ENCODE measurements at regions not wholly inside any gene's neighbourhood (a gene's known extent, or its start where the extent isn't known, plus 50 kb on each side); places are given as distances from the start of the nearest gene placed in this dataset.
"Not testable (repeated sequence)": the region's sequence is repeated elsewhere in the genome, so short reads cannot be mapped to it uniquely, and the experiment has no call there.

GRCh38 chr6:51049288-51049982, 230.8 kb downstream of the TFAP2B start:
- CTCF ChIA-PET, result no interaction called here
- Histone ChIP-seq H3K27ac (ENCODE audit: low read depth, low read length) (no peak overlapping the region), H3K4me3 (ENCODE audit: low read depth, low read length) (no peak overlapping the region), H3K9me3 (ENCODE audit: control insufficient read depth, insufficient read depth, low read length) (peaks cover 10% of the 10 kb centered on the region; the same call in 1 of the 2 replicates), H3K27me3 (ENCODE audit: control insufficient read depth, insufficient read depth, low read length) (no peaks in the 10 kb centered on the region)
- POLR2A ChIA-PET, result no interaction called here
- TF ChIP-seq, protein P1, sequence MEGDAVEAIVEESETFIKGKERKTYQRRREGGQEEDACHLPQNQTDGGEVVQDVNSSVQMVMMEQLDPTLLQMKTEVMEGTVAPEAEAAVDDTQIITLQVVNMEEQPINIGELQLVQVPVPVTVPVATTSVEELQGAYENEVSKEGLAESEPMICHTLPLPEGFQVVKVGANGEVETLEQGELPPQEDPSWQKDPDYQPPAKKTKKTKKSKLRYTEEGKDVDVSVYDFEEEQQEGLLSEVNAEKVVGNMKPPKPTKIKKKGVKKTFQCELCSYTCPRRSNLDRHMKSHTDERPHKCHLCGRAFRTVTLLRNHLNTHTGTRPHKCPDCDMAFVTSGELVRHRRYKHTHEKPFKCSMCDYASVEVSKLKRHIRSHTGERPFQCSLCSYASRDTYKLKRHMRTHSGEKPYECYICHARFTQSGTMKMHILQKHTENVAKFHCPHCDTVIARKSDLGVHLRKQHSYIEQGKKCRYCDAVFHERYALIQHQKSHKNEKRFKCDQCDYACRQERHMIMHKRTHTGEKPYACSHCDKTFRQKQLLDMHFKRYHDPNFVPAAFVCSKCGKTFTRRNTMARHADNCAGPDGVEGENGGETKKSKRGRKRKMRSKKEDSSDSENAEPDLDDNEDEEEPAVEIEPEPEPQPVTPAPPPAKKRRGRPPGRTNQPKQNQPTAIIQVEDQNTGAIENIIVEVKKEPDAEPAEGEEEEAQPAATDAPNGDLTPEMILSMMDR (IDR thresholded peaks at IDR 0.05; ENCODE audit: low read depth, low read length), result no peak
- DNase-seq (ENCODE audit: low read depth, low spot score), result no peak

DNA sequence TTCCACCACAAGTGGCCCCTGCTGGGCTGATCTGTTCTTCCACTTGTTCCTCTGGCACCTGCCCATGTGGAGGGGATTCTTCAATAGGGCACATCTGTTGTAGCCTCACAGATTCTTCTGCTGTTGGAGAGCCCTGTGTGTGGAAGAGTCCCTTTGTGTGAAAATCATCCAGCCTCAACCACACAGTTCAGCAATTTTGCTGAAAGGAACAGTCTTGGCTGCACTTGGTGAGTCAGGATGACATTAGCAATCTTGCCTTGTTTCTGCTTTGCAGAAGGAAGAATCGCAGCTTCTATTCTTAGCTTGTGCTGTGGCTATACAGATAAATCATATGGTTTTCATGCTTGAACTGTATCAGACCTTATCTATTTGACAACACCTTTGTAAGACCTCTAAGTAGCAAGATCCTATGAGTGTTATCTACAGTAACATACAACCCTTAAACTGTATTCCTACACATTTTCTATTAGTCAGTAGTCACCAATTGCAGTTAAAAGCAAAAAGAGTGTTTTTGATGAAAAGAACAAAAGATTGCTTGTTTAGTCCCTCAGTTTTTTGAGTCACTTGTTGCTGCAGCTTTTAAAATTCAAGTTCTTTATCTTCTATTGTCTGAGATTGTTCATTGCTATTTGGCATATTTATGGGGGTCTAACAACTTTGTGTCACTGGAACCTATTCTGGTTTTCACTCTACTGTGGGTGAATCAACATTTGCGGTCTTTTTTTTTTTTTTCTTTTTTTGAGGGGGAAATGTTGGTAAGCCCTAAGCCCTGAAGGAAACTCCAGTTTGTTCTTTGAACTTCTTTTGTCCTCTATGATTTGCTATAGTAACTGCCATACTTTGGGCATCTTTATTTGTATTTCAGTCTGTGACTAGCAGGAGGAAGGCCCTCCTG, 231.6 kb downstream of the TFAP2B start:
- POLR2A ChIA-PET, result no interaction called here

GRCh38 chr6:51052716-51053115, 234.0 kb downstream of the TFAP2B start:
- H3K9me3 ChIP-seq (ENCODE audit: control insufficient read depth, insufficient read depth, low read length); H3K27me3 ChIP-seq (ENCODE audit: control insufficient read depth, insufficient read depth, low read length); CTCF ChIA-PET; H3K4me3 ChIP-seq (ENCODE audit: low read depth, low read length); DNase-seq (ENCODE audit: low read depth, low spot score); H3K27ac ChIP-seq (ENCODE audit: low read depth, low read length); POLR2A ChIA-PET: not testable (repeated sequence)

More for the DNA sequence above, 231.6 kb downstream of the TFAP2B start:
- CTCF ChIA-PET, result no interaction called here
- Histone ChIP-seq H3K4me3 (ENCODE audit: low read depth, low read length) (no peak overlapping the region), H3K27me3 (ENCODE audit: control insufficient read depth, insufficient read depth, low read length) (no peaks in the 10 kb centered on the region), H3K9me3 (ENCODE audit: control insufficient read depth, insufficient read depth, low read length) (peaks cover 10% of the 10 kb centered on the region; the same call in 1 of the 2 replicates), H3K27ac (ENCODE audit: low read depth, low read length) (no peak overlapping the region)
- TF ChIP-seq, protein P1 (IDR thresholded peaks at IDR 0.05; ENCODE audit: low read depth, low read length), result no peak
- DNase-seq (ENCODE audit: low read depth, low spot score), result no peak

GRCh38 chr6:51055316-51055715, 236.6 kb downstream of the TFAP2B start:
- CTCF ChIA-PET; POLR2A ChIA-PET; H3K4me3 ChIP-seq (ENCODE audit: low read depth, low read length); H3K27ac ChIP-seq (ENCODE audit: low read depth, low read length); DNase-seq (ENCODE audit: low read depth, low spot score); H3K9me3 ChIP-seq (ENCODE audit: control insufficient read depth, insufficient read depth, low read length); H3K27me3 ChIP-seq (ENCODE audit: control insufficient read depth, insufficient read depth, low read length): not testable (repeated sequence)

GRCh38 chr6:51057296-51057695, 238.6 kb downstream of the TFAP2B start:
- no peak for DNase-seq (ENCODE audit: low read depth, low spot score)
- Histone ChIP-seq H3K27me3 (ENCODE audit: control insufficient read depth, insufficient read depth, low read length) (no peaks in the 10 kb centered on the region), H3K4me3 (ENCODE audit: low read depth, low read length) (no peak overlapping the region), H3K27ac (ENCODE audit: low read depth, low read length) (no peak overlapping the region), H3K9me3 (ENCODE audit: control insufficient read depth, insufficient read depth, low read length) (peaks cover 3% of the 10 kb centered on the region; the same call in 1 of the 2 replicates)
- TF ChIP-seq, protein P1 (IDR thresholded peaks at IDR 0.05; ENCODE audit: low read depth, low read length), result no peak
- POLR2A ChIA-PET, result no interaction called here
- CTCF ChIA-PET, result no interaction called here

DNA sequence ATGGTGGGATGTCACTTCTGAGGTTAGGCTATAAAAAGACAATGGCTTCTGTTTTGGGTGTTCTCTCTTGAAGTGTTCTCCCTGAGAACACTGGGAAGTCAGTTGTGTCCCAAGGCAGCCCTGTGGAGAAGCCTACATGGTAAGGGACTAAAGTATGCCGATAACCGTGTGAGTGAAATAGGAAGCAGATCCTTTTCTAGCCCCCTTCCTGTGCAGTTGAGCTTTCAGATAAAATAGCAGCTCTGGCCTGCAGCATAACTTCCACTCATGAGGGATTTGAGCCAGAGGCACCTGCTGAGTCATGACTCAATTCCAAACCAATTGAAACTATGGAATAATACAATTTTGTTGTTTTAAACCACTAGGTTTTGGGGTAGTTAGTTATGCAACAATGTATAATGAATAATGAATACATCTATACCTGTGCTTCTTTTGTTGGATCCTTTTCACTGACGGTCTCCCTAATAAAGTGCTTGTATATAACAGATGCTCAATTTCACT, 241.6 kb downstream of the TFAP2B start:
- TF ChIP-seq, protein P1 (IDR thresholded peaks at IDR 0.05; ENCODE audit: low read depth, low read length), result no peak
- H3K4me3 ChIP-seq (ENCODE audit: low read depth, low read length), result no peak overlapping the region
- no peak for DNase-seq (ENCODE audit: low read depth, low spot score)

More for the DNA sequence above, 241.6 kb downstream of the TFAP2B start:
- CTCF ChIA-PET, result no interaction called here
- Histone ChIP-seq H3K27ac (ENCODE audit: low read depth, low read length) (no peak overlapping the region), H3K27me3 (ENCODE audit: control insufficient read depth, insufficient read depth, low read length) (no peaks in the 10 kb centered on the region), H3K9me3 (ENCODE audit: control insufficient read depth, insufficient read depth, low read length) (no peaks in the 10 kb centered on the region; the same call in 1 of the 2 replicates)
- POLR2A ChIA-PET, result no interaction called here

All from AG04450 (cell line).